HG02884 (cell line): ENCODE measurements at regions not wholly inside any gene's neighbourhood (a gene's known extent, or its start where the extent isn't known, plus 50 kb on each side); places are given as distances from the start of the nearest gene placed in this dataset.

Source experiments
- ATAC-seq: cut with Tn5 transposase; IDR thresholded peaks from one replicate; pipeline ENCODE4 v1.9.1; 2021; ENCODE audit warnings: mild to moderate bottlenecking, moderate library complexity; ENCODE audit not compliant: unreplicated experiment

- ATAC-seq: no peak
Observed at GRCh38 chr1:229991104-229991513, 75.9 kb upstream of the GALNT2 start.

- no peak for ATAC-seq
Observed at GRCh38 chr1:229991724-229992333, 75.2 kb upstream of the GALNT2 start.

- peak; percentile 55 for ATAC-seq
Observed at GRCh38 chr1:229993060-229993459, 74.0 kb upstream of the GALNT2 start.

GRCh38 chr1:229993894-229994293, 73.1 kb upstream of the GALNT2 start:
- no peak for ATAC-seq

- ATAC-seq: no peak
Observed at GRCh38 chr1:229999004-229999670, 67.9 kb upstream of the GALNT2 start.

- no peak for ATAC-seq
Observed at GRCh38 chr1:230000493-230001184, 66.4 kb upstream of the GALNT2 start.

GRCh38 chr1:230002164-230002803, 64.8 kb upstream of the GALNT2 start:
- ATAC-seq: no peak

- no peak for ATAC-seq
Observed at GRCh38 chr1:230003409-230003808, 63.6 kb upstream of the GALNT2 start.

- no peak for ATAC-seq
Observed at GRCh38 chr1:230005040-230005439, 62.0 kb upstream of the GALNT2 start.

GRCh38 chr1:230008721-230009120, 58.3 kb upstream of the GALNT2 start:
- ATAC-seq: no peak

- ATAC-seq: no peak
Observed at GRCh38 chr1:230009611-230010313, 57.3 kb upstream of the GALNT2 start.

- ATAC-seq: no peak
Observed at GRCh38 chr1:230010603-230011332, 56.3 kb upstream of the GALNT2 start.

- no peak for ATAC-seq
Observed at GRCh38 chr1:230011333-230012092, 55.5 kb upstream of the GALNT2 start.

- no peak for ATAC-seq
Observed at GRCh38 chr1:230012093-230012393, 55.0 kb upstream of the GALNT2 start.

GRCh38 chr1:230012741-230013140, 54.3 kb upstream of the GALNT2 start:
- ATAC-seq: no peak

GRCh38 chr1:230016159-230016558, 50.9 kb upstream of the GALNT2 start:
- no peak for ATAC-seq
